K562 (cell line): ENCODE measurements at regions not wholly inside any gene's neighbourhood (a gene's known extent, or its start where the extent isn't known, plus 50 kb on each side); places are given as distances from the start of the nearest gene placed in this dataset.

Source experiments
- CTCF ChIP-seq, 3 experiments: IDR thresholded peaks in 2 of 3; conservative IDR thresholded peaks in 1 of 3; 2 replicates each; pipeline ENCODE4 v1.5.1; 2011 to 2012; ENCODE audit warnings: low read length in 3 of 3, mild to moderate bottlenecking in 3 of 3, control low read depth in 2 of 3, improper control_type of control experiment in 1 of 3, inconsistent platforms in 1 of 3, low read depth in 1 of 3, mixed read lengths in 1 of 3, moderate library complexity in 1 of 3; ENCODE audit not compliant: insufficient read depth in 2 of 3
- THAP7 ChIP-seq: fragments of 250-450 bp; sonication (Bioruptor Pico); IDR thresholded peaks from 2 replicates; pipeline ENCODE4 v1.5.0; 2021
- ZNF224 ChIP-seq: sonication (generic); formaldehyde crosslinking; IDR thresholded peaks from 2 replicates; pipeline ENCODE4 v1.8.0; 2022; ENCODE audit warnings: mild to moderate bottlenecking, missing genetic modification reagents

GRCh38 chr1:80657707-80658106 is 1143.0 kb upstream of the ADGRL2 start:
- TF ChIP-seq CTCF (IDR thresholded peaks at IDR 0.05 in 2 of 3, conservative IDR thresholded peaks at IDR 0.05 in 1 of 3; ENCODE audit: insufficient read depth in 2 of 3, low read depth in 1 of 3, low read length in 3 of 3) (no peak), ZNF224 (CRISPR knock-in tag) (no peak), THAP7 (CRISPR knock-in tag) (no peak)
